NOMO-1 (cell line): ENCODE measurements at regions not wholly inside any gene's neighbourhood (a gene's known extent, or its start where the extent isn't known, plus 50 kb on each side); places are given as distances from the start of the nearest gene placed in this dataset.
"Not testable (repeated sequence)": the region's sequence is repeated elsewhere in the genome, so short reads cannot be mapped to it uniquely, and the experiment has no call there.

Experiments
- DNase-seq, 2 experiments: peaks; one replicate each; lab custom pipeline; 2025; ENCODE audit not compliant: unreplicated experiment in 2 of 2; lab: John Stamatoyannopoulos, UW

DNA sequence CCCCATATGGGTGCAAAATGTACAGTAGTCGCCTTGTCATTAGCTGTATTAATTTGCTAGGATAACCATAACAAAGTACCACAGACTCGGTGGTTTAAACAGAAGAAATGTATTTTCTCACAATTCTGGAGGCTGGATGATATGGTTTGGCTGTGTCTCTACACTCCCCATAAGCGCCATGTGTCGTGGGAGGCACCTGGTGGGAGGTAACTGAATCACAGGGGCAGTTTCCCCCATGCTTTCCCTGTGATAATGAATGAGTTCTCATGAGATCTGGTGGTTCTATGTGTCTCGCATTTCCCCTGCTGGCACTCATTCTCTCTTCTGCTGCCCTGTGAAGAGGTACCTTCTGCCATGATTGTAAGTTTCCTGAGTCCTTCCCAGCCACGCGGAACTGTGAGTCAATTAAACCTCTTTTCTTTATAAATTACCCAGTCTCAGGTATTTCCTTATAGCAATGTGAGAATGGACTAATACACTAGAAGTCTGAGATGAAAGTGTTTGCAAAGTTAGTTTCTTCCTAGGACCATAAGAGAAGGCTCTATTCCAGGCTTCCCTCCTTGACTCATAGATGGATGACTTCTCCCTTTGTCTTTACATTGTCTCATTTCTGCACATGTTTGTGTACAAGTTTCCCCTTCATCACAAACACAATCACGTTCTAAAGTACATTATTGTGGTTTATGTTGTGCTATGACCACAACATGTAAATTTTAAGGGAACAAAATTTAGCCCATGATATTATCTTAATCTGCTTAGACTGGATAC, 1442.6 kb downstream of the SUCLG1 start:
- no peak for DNase-seq

DNA sequence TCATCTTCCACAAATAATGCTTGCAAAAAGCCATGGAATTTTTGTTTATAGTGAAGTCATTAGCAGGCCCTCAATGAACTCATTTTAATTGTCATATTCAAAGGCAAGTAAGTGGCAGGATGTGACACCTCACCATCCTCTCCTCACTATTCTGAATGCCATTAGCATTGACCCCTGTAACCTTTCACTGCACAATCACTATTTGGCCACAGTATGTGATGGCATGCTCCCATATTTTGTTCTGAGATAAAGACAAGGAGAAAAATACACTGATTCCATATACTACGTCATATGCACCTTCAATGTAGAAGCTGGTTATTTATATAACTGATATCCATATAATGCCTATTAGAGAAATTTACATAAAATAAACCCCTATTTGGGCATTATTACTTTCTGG, 1443.2 kb downstream of the SUCLG1 start:
- DNase-seq: no peak

GRCh38 chr2:83015035-83015715, 1443.9 kb downstream of the SUCLG1 start:
- DNase-seq: no peak

GRCh38 chr2:83014462-83014861, 1444.6 kb downstream of the SUCLG1 start:
- DNase-seq: no peak

- DNase-seq: no peak
Measured at GRCh38 chr2:83006961-83007360, 1452.1 kb downstream of the SUCLG1 start.

DNA sequence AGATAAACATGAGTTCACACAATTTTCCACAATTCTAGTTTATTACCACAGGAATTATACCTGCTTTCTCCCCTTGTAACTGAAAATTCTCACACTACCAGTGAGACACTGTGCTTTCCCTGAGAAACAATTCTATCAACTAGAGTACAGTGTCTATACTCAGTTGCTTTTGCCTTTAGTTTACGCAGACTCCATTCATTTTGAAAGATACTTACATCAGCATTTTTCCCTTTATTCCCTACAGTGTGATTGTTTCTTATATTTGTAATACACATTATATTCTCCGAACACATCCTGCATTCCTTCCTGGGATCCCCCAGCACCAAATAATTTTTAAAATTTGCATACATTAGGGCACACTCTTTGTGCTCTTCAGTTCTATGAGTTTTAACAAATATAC, 1455.5 kb downstream of the SUCLG1 start:
- no peak for DNase-seq

DNA sequence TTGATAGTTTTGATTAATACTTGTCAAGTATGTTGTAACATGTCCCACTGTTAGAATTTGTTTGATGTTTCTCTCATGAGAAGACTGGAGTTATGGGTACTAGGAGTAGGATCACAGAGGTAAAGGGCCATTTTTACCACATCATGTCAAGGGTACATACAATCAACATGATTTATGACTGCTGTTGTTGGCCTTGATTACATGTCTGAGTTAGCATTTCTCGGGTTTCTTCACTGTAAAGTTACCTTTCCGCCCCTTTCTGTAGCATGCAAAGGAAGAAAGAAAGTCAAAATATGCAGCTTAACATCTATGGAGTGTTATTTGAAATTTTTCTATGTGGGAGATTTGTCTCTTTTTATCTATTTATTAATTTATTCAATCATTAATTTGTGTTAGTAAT, 1456.4 kb downstream of the SUCLG1 start:
- DNase-seq: no peak

GRCh38 chr2:82998781-82999180, 1460.3 kb downstream of the SUCLG1 start:
- DNase-seq: peak in 1 of 2 experiments; percentile 65

DNA sequence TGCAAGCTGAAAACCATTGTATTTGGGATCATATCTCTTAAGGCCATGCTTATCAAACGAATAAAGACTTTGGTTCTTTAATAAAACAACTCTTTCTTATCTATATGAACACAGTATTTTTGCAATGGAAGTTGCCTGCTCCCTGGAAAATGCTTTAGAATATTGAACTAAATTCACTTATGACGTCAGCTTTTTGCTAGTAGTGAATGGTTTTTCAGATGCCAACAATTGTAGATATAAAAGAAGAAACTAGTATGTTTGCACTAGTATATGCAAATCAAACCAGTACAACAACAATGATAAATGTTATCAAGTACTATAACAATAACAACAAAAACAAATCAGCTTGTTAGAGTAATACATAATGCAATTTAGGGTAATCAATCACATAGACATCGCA, 1462.9 kb downstream of the SUCLG1 start:
- no peak for DNase-seq

DNA sequence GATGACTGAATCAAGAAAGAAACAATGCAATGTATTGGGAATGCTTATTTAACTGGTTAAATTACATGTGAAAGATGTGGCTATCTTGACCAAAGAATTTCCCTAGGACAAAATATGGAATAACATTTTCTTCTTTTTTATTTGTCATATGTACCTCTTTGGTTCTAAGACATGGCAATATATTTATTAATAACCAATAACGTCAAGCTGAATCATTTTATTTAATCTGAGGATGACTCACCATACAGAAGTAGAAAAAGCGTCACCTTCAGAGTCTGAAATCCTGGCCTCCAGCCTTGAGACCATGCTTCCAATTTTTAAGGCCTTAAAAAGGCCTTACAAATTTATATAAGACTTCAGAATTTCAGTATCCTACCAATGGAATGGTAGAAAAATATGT, 1464.9 kb downstream of the SUCLG1 start:
- no peak for DNase-seq

- DNase-seq: no peak
Measured at GRCh38 chr2:82993609-82994008, 1465.5 kb downstream of the SUCLG1 start.

DNA sequence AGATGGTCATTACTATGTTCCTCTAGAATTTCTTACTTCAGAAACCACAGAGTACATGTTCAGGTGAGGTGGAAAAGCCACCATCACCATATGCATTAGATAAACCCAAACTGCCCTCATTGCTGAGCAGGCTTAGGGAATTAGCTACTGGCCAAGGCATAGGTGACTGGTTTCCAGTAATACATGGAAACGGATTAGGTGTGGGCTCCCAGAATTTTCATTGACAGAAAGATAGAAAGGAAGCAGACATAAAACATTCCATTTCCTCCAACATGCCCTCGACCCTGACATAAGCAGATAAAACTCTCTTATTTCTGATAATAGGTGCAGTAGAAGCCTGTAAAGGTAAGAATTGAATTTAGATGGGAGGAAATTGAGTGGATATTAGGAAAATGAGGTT, 1466.1 kb downstream of the SUCLG1 start:
- no peak for DNase-seq

DNA sequence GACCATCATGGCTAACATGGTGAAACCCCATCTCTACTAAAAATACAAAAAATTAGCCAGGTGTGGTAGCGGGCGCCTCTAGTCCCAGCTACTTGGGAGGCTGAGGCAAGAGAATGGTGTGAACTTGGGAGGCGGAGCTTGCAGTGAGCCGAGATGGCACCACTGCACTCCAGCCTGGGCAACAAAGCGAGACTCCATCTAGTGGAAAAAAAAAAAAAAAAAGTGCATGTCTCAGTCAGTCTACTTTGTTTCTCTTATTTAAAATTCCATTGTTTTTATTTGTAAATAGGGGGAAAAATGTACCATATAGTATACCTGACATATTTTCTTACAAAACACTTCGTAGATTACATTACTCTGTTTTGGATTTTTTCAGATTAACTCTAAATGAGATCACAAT, 1471.4 kb downstream of the SUCLG1 start:
- not testable (repeated sequence) for DNase-seq

- no peak for DNase-seq
Measured at GRCh38 chr2:82986899-82987298, 1472.2 kb downstream of the SUCLG1 start.

GRCh38 chr2:82985572-82986197, 1473.4 kb downstream of the SUCLG1 start:
- no peak for DNase-seq

DNA sequence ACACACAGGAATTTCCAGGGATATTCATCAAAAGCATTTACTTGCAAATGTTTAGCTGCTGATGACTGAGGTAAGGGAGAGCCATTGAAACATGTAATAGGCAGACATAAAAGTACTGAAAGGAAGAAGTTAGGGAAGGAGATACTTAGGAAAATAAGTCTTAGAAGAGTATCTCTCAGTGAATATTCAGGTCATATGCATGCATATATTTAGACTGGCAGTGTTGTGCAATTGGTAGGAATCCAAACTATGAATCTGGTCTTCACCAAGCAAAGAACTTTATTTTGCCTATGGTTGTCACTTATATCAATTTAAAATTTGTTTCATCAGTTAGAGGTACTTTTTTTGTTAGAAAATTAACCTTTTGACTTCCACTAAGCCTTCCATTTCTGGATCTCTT, 1490.7 kb downstream of the SUCLG1 start:
- DNase-seq: no peak

- no peak for DNase-seq
Measured at GRCh38 chr2:82964341-82964740, 1494.7 kb downstream of the SUCLG1 start.

- no peak for DNase-seq
Measured at GRCh38 chr2:82959727-82960126, 1499.4 kb downstream of the SUCLG1 start.

- DNase-seq: no peak
Measured at GRCh38 chr2:82954868-82955267, 1504.2 kb downstream of the SUCLG1 start.

DNA sequence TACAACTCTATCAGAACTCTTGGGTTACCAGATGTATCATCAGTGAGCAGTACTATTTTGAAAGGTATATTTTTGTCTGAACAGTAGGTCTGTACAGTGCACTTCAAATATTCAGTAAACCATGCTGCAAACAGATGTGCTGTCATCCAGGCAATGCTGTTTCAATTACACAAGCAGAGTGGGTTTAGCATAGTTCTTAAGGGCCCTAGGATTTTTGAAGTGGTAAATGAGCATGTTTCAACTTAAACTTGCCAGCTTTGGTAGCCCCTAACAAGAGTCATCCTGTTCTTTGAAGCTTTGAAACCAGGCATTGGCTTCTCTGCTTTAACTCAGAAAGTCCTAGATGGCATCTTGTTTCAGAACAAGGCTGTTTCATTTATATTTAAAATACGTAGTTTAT, 1519.9 kb downstream of the SUCLG1 start:
- DNase-seq: no peak

DNA sequence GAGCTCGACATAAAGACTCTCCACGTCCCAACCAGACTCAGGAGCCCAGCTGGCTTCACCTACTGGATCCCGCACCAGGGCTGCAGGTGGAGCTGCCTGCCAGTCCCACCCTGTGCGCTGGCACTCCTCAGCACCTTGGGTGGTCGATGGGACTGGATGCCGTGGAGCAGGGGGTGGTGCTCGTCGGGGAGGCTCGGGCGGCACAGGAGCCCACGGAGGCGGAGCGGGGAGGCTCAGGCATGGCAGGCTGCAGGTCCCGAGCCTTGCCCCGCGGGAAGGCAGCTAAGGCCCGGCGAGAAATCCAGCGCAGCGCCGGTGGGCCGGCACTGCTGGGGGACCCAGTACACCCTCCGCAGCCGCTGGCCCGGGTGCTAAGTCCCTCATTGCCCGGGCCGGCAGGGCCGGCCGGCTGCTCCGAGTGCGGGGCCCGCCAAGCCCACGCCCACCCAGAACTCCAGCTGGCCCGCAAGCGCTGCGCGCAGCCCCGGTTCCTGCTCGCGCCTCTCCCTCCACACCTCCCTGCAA, 1520.7 kb downstream of the SUCLG1 start:
- DNase-seq: not testable (repeated sequence)

DNA sequence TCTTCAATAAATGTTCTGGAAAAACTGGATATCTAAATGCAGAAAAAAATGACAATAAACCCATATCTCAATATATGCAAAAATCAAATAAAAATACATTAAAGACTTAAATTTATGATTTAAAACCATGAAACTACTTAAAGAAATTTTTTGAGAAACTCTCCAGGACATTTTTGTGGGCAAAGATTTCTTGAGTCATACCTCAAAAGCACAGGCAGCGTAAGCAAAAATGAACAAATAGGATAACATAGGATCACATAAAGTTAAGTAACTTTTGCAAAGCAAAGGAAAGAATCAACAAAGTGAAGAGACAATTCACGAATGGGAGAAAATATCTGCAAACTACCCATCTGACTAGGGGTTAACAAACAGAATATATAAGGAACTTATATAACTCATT, 1545.5 kb downstream of the SUCLG1 start:
- DNase-seq: no peak
